IMR-90 (cell line): ENCODE measurements at regions not wholly inside any gene's neighbourhood (a gene's known extent, or its start where the extent isn't known, plus 50 kb on each side); places are given as distances from the start of the nearest gene placed in this dataset.

Experiments
- ATAC-seq: fragments of 200-7000 bp; cut with Tn5 transposase; 2 replicates; pipeline ENCODE4 v1.9.1; 2020; ENCODE audit warnings: low read depth, mild to moderate bottlenecking, moderate library complexity
- BruUV-seq: library from RNA; stranded (reverse); fragments of 400-500 nt; replicated peaks from 2 replicates; lab custom pipeline; 2021; lab: Mats Ljungman, UMichigan
- CTCF ChIA-PET: fragments of 300-600 bp; formaldehyde crosslinking; extraction: SDS; loops from one replicate; lab custom pipeline; 2021; ENCODE audit warnings: antibody characterized with exemption; lab: Yijun Ruan, JAX
- POLR2A ChIA-PET: fragments of 300-600 bp; sonication (Branson Sonifier 250); formaldehyde crosslinking; loops from one replicate; lab custom pipeline; 2022; ENCODE audit warnings: antibody characterized with exemption; ENCODE audit not compliant: unreplicated experiment; lab: Charles Lee
- DNase-seq: peaks from one replicate; pipeline ENCODE4 v3.0.0; 2013
- H2AFZ ChIP-seq: replicated peaks from 2 replicates; pipeline ENCODE3; 2013; ENCODE audit warnings: low read length, mild to moderate bottlenecking; ENCODE audit not compliant: poor library complexity
- H2AK5ac ChIP-seq: 2 replicates; pipeline ENCODE4 v1.6.1; 2013; ENCODE audit warnings: low read depth, low read length, inconsistent platforms
- H2AK9ac ChIP-seq: replicated peaks from 2 replicates; pipeline ENCODE3; 2013; ENCODE audit warnings: mild to moderate bottlenecking, low read depth, low read length, moderate library complexity; ENCODE audit not compliant: poor library complexity
- H2BK120ac ChIP-seq: 2 replicates; pipeline ENCODE4 v1.6.1; 2013; ENCODE audit warnings: low read depth, low read length, inconsistent platforms
- H2BK15ac ChIP-seq: 3 replicates; pipeline ENCODE4 v1.6.1; 2013; ENCODE audit warnings: low read depth, low read length, inconsistent platforms
- H2BK20ac ChIP-seq: 2 replicates; pipeline ENCODE4 v1.6.1; 2013; ENCODE audit warnings: low read depth, mild to moderate bottlenecking, inconsistent platforms, low read length, moderate library complexity
- H2BK5ac ChIP-seq: 2 replicates; pipeline ENCODE4 v1.6.1; 2013; ENCODE audit warnings: mild to moderate bottlenecking, low read depth, low read length, inconsistent platforms; ENCODE audit not compliant: poor library complexity, severe bottlenecking
- H3K14ac ChIP-seq: replicated peaks from 2 replicates; pipeline ENCODE4 v1.6.1; 2013; ENCODE audit warnings: low read depth, low read length, inconsistent platforms
- H3K18ac ChIP-seq: 2 replicates; pipeline ENCODE4 v1.6.1; 2013; ENCODE audit warnings: low read depth, low read length, control low read depth
- H3K23ac ChIP-seq: 2 replicates; pipeline ENCODE4 v1.6.1; 2013; ENCODE audit warnings: low read depth, low read length, inconsistent platforms
- H3K27ac ChIP-seq: 2 replicates; pipeline ENCODE4 v1.5.1; 2013; ENCODE audit warnings: mild to moderate bottlenecking, control low read depth, low read length; ENCODE audit not compliant: insufficient read depth
- H3K27me3 ChIP-seq: 2 replicates; pipeline ENCODE4 v1.6.1; 2013; ENCODE audit warnings: low read length; ENCODE audit not compliant: control insufficient read depth, insufficient read depth
- H3K36me3 ChIP-seq: 2 replicates; pipeline ENCODE4 v1.6.1; 2013; ENCODE audit warnings: low read length, mixed read lengths; ENCODE audit not compliant: control insufficient read depth, insufficient read depth
- H3K4ac ChIP-seq: 2 replicates; pipeline ENCODE4 v1.6.1; 2013; ENCODE audit warnings: low read depth, low read length, inconsistent platforms
- H3K4me1 ChIP-seq: 2 replicates; pipeline ENCODE4 v1.6.1; 2013; ENCODE audit warnings: low read length, mixed read lengths; ENCODE audit not compliant: control insufficient read depth, insufficient read depth
- H3K4me2 ChIP-seq: 2 replicates; pipeline ENCODE4 v1.6.1; 2013; ENCODE audit warnings: low read depth, mild to moderate bottlenecking, control low read depth, low read length, moderate library complexity
- H3K4me3 ChIP-seq: 2 replicates; pipeline ENCODE4 v1.5.1; 2013; ENCODE audit warnings: low read depth, mild to moderate bottlenecking, control low read depth, low read length, moderate library complexity; ENCODE audit not compliant: insufficient read depth
- H3K56ac ChIP-seq: 2 replicates; pipeline ENCODE4 v1.6.1; 2013; ENCODE audit warnings: low read length, inconsistent platforms; ENCODE audit not compliant: insufficient read depth; ENCODE audit errors: extremely low read depth
- H3K79me1 ChIP-seq, 2 experiments: 2 replicates each; pipeline ENCODE4 v1.6.1; 2013; ENCODE audit warnings: low read length in 2 of 2, inconsistent platforms in 1 of 2, low read depth in 1 of 2
- H3K9ac ChIP-seq: 2 replicates; pipeline ENCODE4 v1.6.1; 2013; ENCODE audit warnings: low read depth, low read length, control low read depth
- H3K9me1 ChIP-seq: 2 replicates; pipeline ENCODE4 v1.6.1; 2013; ENCODE audit warnings: low read length, inconsistent platforms; ENCODE audit not compliant: insufficient read depth
- H3K9me3 ChIP-seq: 2 replicates; pipeline ENCODE4 v1.6.1; 2013; ENCODE audit warnings: low read length; ENCODE audit not compliant: control insufficient read depth, insufficient read depth
- H4K20me1 ChIP-seq: 2 replicates; pipeline ENCODE4 v1.6.1; 2013; ENCODE audit warnings: low read length, inconsistent platforms; ENCODE audit not compliant: insufficient read depth
- H4K5ac ChIP-seq: 2 replicates; pipeline ENCODE4 v1.6.1; 2013; ENCODE audit warnings: mild to moderate bottlenecking, low read depth, low read length, control low read depth
- H4K8ac ChIP-seq, 2 experiments: 2 replicates each; pipeline ENCODE4 v1.6.1; 2013; ENCODE audit warnings: low read depth in 2 of 2, low read length in 2 of 2, control low read depth in 1 of 2, inconsistent platforms in 1 of 2
- H4K91ac ChIP-seq: 2 replicates; pipeline ENCODE4 v1.6.1; 2013; ENCODE audit warnings: low read depth, low read length, inconsistent platforms; ENCODE audit not compliant: insufficient read depth
- BHLHE40 ChIP-seq: fragments of 150-350 bp; IDR thresholded peaks from 2 replicates; pipeline ENCODE4 v1.6.1; 2016; ENCODE audit warnings: mild to moderate bottlenecking, low read depth, low read length
- CEBPB ChIP-seq: IDR thresholded peaks from 2 replicates; pipeline ENCODE4 v1.6.1; 2012; ENCODE audit warnings: low read depth, low read length, improper control_type of control experiment
- CHD1 ChIP-seq: IDR thresholded peaks from 2 replicates; pipeline ENCODE4 v1.6.1; 2012; ENCODE audit warnings: low read depth, low read length, improper control_type of control experiment
- FOS ChIP-seq: fragments of 150-350 bp; IDR thresholded peaks from 2 replicates; pipeline ENCODE4 v1.6.1; 2016; ENCODE audit warnings: low read depth, low read length
- MAFK ChIP-seq: IDR thresholded peaks from 2 replicates; pipeline ENCODE4 v1.6.1; 2012; ENCODE audit warnings: low read depth, low read length, improper control_type of control experiment
- MAZ ChIP-seq: IDR thresholded peaks from 2 replicates; pipeline ENCODE4 v1.6.1; 2012; ENCODE audit warnings: low read depth, mild to moderate bottlenecking, low read length, improper control_type of control experiment, moderate library complexity, borderline replicate concordance
- MXI1 ChIP-seq: IDR thresholded peaks from 2 replicates; pipeline ENCODE4 v1.6.1; 2012; ENCODE audit warnings: low read depth, mild to moderate bottlenecking, low read length, moderate library complexity, borderline replicate concordance
- NFE2L2 ChIP-seq: fragments of 150-350 bp; IDR thresholded peaks from 2 replicates; pipeline ENCODE4 v1.6.1; 2016; ENCODE audit warnings: low read depth, mild to moderate bottlenecking, low read length
- POLR2A ChIP-seq: IDR thresholded peaks from 2 replicates; pipeline ENCODE4 v1.6.1; 2012; ENCODE audit warnings: mild to moderate bottlenecking, low read depth, low read length
- RAD21 ChIP-seq: IDR thresholded peaks from 2 replicates; pipeline ENCODE4 v1.6.1; 2012; ENCODE audit warnings: low read length, improper control_type of control experiment
- RCOR1 ChIP-seq: IDR thresholded peaks from 2 replicates; pipeline ENCODE4 v1.6.1; 2012; ENCODE audit warnings: mild to moderate bottlenecking, low read length, improper control_type of control experiment; ENCODE audit not compliant: insufficient replicate concordance
- RFX5 ChIP-seq: IDR thresholded peaks from 2 replicates; pipeline ENCODE4 v1.8.0; 2012; ENCODE audit warnings: low read depth, mild to moderate bottlenecking, low read length, moderate library complexity
- SMC3 ChIP-seq: fragments of 150-350 bp; IDR thresholded peaks from 2 replicates; pipeline ENCODE4 v1.6.1; 2016; ENCODE audit warnings: low read depth, mild to moderate bottlenecking, antibody characterized with exemption, low read length, moderate library complexity
- WGBS, 2 experiments: methylation state at CpG; one replicate each; pipeline versions ENCODE4 v1.1.5 to v1.1.7; 2013; ENCODE audit warnings: missing lambda C conversion rate in 2 of 2; ENCODE audit not compliant: insufficient read length in 1 of 2; ENCODE audit errors: extremely low coverage in 2 of 2; 5-methylcytosine and 5-hydroxymethylcytosine counted together
- dilution Hi-C: fragments of 300-500 bp; cut with HindIII; formaldehyde crosslinking; loops from one replicate; pipeline ENCODE4 v1.14.3; 2018; ENCODE audit warnings: low sequenced_read_pairs; ENCODE audit not compliant: unreplicated experiment
- in situ Hi-C: fragments of 300-500 bp; cut with MboI; formaldehyde crosslinking; loops from 3 replicates; pipeline ENCODE4 v1.14.3; 2019; ENCODE audit warnings: low sequenced_read_pairs, inconsistent platforms, mixed read lengths
- intact Hi-C: fragments of 100-400 bp; cut with micrococcal nuclease; formaldehyde crosslinking; loops from 2 replicates; pipeline ENCODE4 v1.10.0; 2022
- TF ChIP-seq, protein P1 (sequence below): fragments of 150-350 bp; IDR thresholded peaks from 2 replicates; pipeline ENCODE4 v1.6.1; 2017; ENCODE audit warnings: mild to moderate bottlenecking, antibody characterized with exemption, low read length, low read depth
- TF ChIP-seq, protein P2 (sequence below): conservative IDR thresholded peaks from 2 replicates; pipeline ENCODE4 v1.5.1; 2012; ENCODE audit warnings: mild to moderate bottlenecking, low read depth, low read length, improper control_type of control experiment
- TF ChIP-seq, protein P3 (sequence below): fragments of 150-350 bp; IDR thresholded peaks from 2 replicates; pipeline ENCODE4 v1.6.1; 2016; ENCODE audit warnings: low read depth, mild to moderate bottlenecking, low read length, moderate library complexity, borderline replicate concordance

DNA sequence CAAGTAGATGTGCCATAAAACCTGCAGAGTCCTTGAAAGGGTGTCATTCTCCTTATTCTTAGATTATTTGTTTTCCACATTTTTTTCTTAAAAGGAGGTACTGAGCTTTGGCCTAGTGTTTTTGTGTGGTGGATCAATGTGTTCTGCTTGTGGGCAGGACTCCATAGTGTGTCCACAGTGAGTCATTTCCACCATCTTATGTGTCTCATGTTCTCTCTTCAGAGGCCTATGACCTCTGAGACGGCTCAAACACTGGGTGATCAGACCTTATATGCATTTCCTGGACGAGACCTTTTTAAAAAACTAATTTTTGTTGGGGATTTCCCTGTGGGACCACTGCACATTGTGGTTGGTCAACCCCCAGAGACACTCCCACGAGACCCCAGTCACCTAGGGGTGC is 93.4 kb downstream of the CHCHD4 start:
- no CpG with 5 or more reads among the region's 3 CpGs for WGBS, 2 experiments
- no peak overlapping the region for H2AK5ac ChIP-seq
- H3K4me1 ChIP-seq, result no peaks in the 10 kb centered on the region
- TF ChIP-seq MAFK, result no peak
- TF ChIP-seq POLR2A, result no peak
- no peak for TF ChIP-seq CHD1
- no peak for TF ChIP-seq MAZ
- TF ChIP-seq, protein P1, sequence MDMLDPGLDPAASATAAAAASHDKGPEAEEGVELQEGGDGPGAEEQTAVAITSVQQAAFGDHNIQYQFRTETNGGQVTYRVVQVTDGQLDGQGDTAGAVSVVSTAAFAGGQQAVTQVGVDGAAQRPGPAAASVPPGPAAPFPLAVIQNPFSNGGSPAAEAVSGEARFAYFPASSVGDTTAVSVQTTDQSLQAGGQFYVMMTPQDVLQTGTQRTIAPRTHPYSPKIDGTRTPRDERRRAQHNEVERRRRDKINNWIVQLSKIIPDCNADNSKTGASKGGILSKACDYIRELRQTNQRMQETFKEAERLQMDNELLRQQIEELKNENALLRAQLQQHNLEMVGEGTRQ, result no peak
- no peak for TF ChIP-seq FOS
- no peak for TF ChIP-seq SMC3
- TF ChIP-seq RCOR1, result no peak
- TF ChIP-seq RFX5, result no peak
- no peak for TF ChIP-seq BHLHE40
- no peak for TF ChIP-seq MXI1
- no peak for TF ChIP-seq RAD21
- TF ChIP-seq CEBPB, result no peak
- TF ChIP-seq, protein P2, sequence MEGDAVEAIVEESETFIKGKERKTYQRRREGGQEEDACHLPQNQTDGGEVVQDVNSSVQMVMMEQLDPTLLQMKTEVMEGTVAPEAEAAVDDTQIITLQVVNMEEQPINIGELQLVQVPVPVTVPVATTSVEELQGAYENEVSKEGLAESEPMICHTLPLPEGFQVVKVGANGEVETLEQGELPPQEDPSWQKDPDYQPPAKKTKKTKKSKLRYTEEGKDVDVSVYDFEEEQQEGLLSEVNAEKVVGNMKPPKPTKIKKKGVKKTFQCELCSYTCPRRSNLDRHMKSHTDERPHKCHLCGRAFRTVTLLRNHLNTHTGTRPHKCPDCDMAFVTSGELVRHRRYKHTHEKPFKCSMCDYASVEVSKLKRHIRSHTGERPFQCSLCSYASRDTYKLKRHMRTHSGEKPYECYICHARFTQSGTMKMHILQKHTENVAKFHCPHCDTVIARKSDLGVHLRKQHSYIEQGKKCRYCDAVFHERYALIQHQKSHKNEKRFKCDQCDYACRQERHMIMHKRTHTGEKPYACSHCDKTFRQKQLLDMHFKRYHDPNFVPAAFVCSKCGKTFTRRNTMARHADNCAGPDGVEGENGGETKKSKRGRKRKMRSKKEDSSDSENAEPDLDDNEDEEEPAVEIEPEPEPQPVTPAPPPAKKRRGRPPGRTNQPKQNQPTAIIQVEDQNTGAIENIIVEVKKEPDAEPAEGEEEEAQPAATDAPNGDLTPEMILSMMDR, result no peak
- TF ChIP-seq NFE2L2, result no peak
- TF ChIP-seq, protein P3, sequence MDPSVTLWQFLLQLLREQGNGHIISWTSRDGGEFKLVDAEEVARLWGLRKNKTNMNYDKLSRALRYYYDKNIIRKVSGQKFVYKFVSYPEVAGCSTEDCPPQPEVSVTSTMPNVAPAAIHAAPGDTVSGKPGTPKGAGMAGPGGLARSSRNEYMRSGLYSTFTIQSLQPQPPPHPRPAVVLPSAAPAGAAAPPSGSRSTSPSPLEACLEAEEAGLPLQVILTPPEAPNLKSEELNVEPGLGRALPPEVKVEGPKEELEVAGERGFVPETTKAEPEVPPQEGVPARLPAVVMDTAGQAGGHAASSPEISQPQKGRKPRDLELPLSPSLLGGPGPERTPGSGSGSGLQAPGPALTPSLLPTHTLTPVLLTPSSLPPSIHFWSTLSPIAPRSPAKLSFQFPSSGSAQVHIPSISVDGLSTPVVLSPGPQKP, result no peak
- CTCF ChIA-PET, result no interaction called here
- dilution Hi-C loops, result no loop called here
- H3K4me3 ChIP-seq, result no peak overlapping the region
- H3K9me1 ChIP-seq, result no peaks in the 10 kb centered on the region
- BruUV-seq, result no TSS peak
- H2BK120ac ChIP-seq, result no peak overlapping the region
- no peak overlapping the region for H3K4ac ChIP-seq
- no peak overlapping the region for H4K91ac ChIP-seq
- no peak for ATAC-seq
- no peaks in the 10 kb centered on the region for H3K36me3 ChIP-seq
- H3K23ac ChIP-seq, result no peak overlapping the region
- no peak overlapping the region for H2AK9ac ChIP-seq
- H2AFZ ChIP-seq, result no peak overlapping the region
- H2BK15ac ChIP-seq, result no peak overlapping the region
- intact Hi-C loops, result no loop called here
- H3K56ac ChIP-seq, result no peak overlapping the region
- no peak overlapping the region for H4K5ac ChIP-seq
- H3K14ac ChIP-seq, result no peak overlapping the region
- no peaks in the 10 kb centered on the region for H4K20me1 ChIP-seq
- H3K27me3 ChIP-seq, result no peaks in the 10 kb centered on the region
- H3K4me2 ChIP-seq, result no peak overlapping the region
- no peaks in the 10 kb centered on the region; the same call in 1 of the 2 replicates for H3K9me3 ChIP-seq
- POLR2A ChIA-PET, result no interaction called here
- peak; percentile 1 for DNase-seq
- H3K18ac ChIP-seq, result no peak overlapping the region
- H3K79me1 ChIP-seq, result no peaks in the 10 kb centered on the region
- H2BK20ac ChIP-seq, result no peak overlapping the region
- no peak overlapping the region for H3K9ac ChIP-seq
- H2BK5ac ChIP-seq, result no peak overlapping the region
- H3K27ac ChIP-seq, result no peak overlapping the region
- in situ Hi-C loops, result loop anchor here (25.0 kb wide), 1 partner anchor 106 kb away; the partner anchor contains the start of gene TMEM43
- H4K8ac ChIP-seq, result no peak overlapping the region
